BLaER1 treated with 17β-estradiol and CSF1 and Interleukin-3, amounts not matched to agents 10 nM and 100 nM (cell line): ENCODE measurements at regions not wholly inside any gene's neighbourhood (a gene's known extent, or its start where the extent isn't known, plus 50 kb on each side); places are given as distances from the start of the nearest gene placed in this dataset.

Source experiments
- H3K27ac ChIP-seq, 11 experiments: shearing (Covaris generic); formaldehyde crosslinking; 2 replicates each; pipeline ENCODE4 v1.8.1; 2022
- H3K27me3 ChIP-seq, 11 experiments: shearing (Covaris generic); formaldehyde crosslinking; 2 replicates each; pipeline ENCODE4 v1.8.1; 2022
- H3K36me3 ChIP-seq, 11 experiments: shearing (Covaris generic); formaldehyde crosslinking; 2 replicates each; pipeline ENCODE4 v1.8.1; 2022
- H3K4me1 ChIP-seq, 10 experiments: shearing (Covaris generic); formaldehyde crosslinking; 2 replicates each; pipeline ENCODE4 v1.8.1; 2022
- H3K4me2 ChIP-seq, 11 experiments: shearing (Covaris generic); formaldehyde crosslinking; 2 replicates each; pipeline ENCODE4 v1.8.1; 2022
- H3K4me3 ChIP-seq, 10 experiments: shearing (Covaris generic); formaldehyde crosslinking; 2 replicates each; pipeline ENCODE4 v1.8.1; 2022
- H3K9ac ChIP-seq, 11 experiments: shearing (Covaris generic); formaldehyde crosslinking; 2 replicates each; pipeline ENCODE4 v1.8.1; 2022
- H3K9me3 ChIP-seq, 11 experiments: shearing (Covaris generic); formaldehyde crosslinking; replicated peaks in 1 of 11; 2 replicates each; pipeline ENCODE4 v1.8.1; 2022
- H4K20me1 ChIP-seq, 11 experiments: shearing (Covaris generic); formaldehyde crosslinking; 2 replicates each; pipeline ENCODE4 v1.8.1; 2022
- Cebpa-rat ChIP-seq, 11 experiments: shearing (Covaris generic); IDR thresholded peaks; 2 replicates each; pipeline ENCODE4 v1.8.1; 2022

DNA sequence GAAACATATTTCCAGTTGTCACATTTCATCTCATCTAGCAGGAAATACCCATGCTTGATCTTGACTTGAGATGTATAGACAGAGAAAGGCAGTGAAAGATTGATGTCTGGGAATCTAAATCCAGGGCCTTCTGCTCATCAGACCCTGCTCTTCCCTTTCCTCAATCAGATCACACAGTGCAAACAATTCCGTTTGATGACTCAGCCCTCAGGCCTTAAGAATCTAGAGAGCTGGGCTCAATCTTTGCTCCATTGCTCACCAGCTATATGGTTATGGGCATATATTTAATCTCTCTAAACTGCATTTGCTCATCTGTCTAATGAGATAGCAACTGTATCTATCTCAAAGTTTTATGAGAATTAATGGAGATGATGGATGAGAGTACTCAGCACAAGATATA lies 201.8 kb upstream of the CCDC196 start:
- H4K20me1 ChIP-seq, result no peaks in the 10 kb centered on the region
- no peak overlapping the region for H3K4me3 ChIP-seq
- H3K36me3 ChIP-seq, result no peaks in the 10 kb centered on the region
- no peaks in the 10 kb centered on the region for H3K27me3 ChIP-seq
- H3K4me1 ChIP-seq, result no peaks in the 10 kb centered on the region
- H3K9me3 ChIP-seq, result peaks cover 0 to 11% (median 0%) of the 10 kb centered on the region in 11 experiments; a peak in 7 of 22 replicates
- H3K9ac ChIP-seq, result no peak overlapping the region
- no peak overlapping the region for H3K4me2 ChIP-seq
- no peak overlapping the region for H3K27ac ChIP-seq
- no peak for TF ChIP-seq Cebpa-rat (IDR thresholded peaks at IDR 0.05)

DNA sequence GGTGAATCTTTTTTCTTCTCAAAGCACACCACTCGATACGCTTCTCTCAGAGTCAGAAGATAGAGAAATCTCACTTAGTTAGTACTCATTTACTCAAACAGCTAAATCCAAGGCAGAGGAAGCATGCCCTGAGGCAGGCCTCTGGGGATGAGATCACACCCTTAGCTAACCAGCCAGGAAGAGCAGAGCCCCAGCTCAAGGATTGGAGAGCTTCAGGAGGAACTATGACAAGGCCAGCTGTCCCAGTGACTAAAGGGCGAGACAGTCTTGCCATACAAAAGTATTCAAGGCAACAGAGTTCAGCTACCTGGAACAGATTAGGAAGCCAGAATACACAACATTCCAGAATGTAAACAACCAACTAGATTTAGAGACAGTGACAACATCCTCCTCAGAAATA lies 197.7 kb upstream of the CCDC196 start:
- H3K9ac ChIP-seq, result no peak overlapping the region
- no peaks in the 10 kb centered on the region for H4K20me1 ChIP-seq
- no peaks in the 10 kb centered on the region for H3K27me3 ChIP-seq
- H3K9me3 ChIP-seq, result peaks cover 0 to 11% (median 0%) of the 10 kb centered on the region in 11 experiments; a peak in 6 of 22 replicates
- no peak overlapping the region for H3K4me2 ChIP-seq
- H3K4me3 ChIP-seq, result no peak overlapping the region
- no peak for TF ChIP-seq Cebpa-rat (IDR thresholded peaks at IDR 0.05)
- H3K27ac ChIP-seq, result no peak overlapping the region
- H3K4me1 ChIP-seq, result 0 out of 20 replicates have a peak, but pooled peaks cover 0 to 2% (median 0%) of the 10 kb centered on the region in 10 experiments
- no peaks in the 10 kb centered on the region for H3K36me3 ChIP-seq

DNA sequence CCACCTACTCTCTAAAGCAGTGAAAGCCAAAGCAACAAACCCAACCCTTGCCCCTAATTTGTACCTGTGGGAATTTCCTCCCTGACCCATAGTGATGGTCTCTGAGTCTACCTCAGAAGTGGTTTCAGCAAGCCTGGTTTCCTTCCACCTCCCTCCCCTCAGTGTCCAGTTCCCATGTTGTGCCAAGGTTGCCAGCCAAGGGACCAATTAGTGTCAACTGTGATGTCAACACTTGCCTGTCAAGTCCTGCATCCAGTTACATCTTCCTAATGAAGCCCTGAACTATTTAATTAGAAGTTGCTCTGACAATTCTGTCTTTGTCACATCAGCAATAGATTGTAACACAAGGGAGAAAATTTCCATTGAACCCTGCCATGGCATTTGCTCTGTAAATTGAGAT lies 194.4 kb upstream of the CCDC196 start:
- Histone ChIP-seq H3K9ac (no peak overlapping the region), H3K27me3 (no peaks in the 10 kb centered on the region), H3K4me1 (0 out of 20 replicates have a peak, but pooled peaks cover 0 to 4% (median 0%) of the 10 kb centered on the region in 10 experiments), H3K27ac (no peak overlapping the region), H3K9me3 (peaks cover 0 to 11% (median 0%) of the 10 kb centered on the region in 11 experiments; a peak in 6 of 22 replicates), H3K4me3 (no peak overlapping the region), H4K20me1 (no peaks in the 10 kb centered on the region), H3K4me2 (no peak overlapping the region), H3K36me3 (no peaks in the 10 kb centered on the region)
- TF ChIP-seq Cebpa-rat (IDR thresholded peaks at IDR 0.05), result no peak

DNA sequence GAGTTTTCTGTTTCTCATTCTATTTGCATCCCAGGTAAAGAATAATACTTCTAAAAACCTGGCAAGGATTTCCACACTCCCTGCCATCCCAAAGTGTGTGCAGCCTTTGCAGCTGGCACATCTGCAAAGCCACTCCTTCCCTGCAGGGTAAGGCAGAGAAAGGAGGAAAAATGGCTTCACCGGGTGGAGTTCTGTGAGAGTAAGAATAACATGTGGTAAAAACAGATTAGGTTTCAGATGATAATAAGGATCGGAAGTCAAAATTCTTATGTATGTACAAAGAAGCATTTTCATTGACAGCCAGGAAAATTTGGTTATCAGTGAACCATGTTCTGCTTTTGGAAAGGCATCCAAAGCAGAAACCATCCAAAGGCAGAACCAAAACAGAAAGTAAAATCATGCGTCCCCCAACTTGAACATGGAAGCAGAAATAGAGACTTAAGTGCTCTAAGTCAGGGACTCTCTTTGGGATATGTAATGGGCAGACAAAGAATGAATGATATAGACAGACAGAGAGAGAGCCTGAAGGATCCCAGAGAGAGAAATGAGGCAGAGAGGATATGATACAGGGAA lies 192.6 kb upstream of the CCDC196 start:
- H3K27ac ChIP-seq, result no peak overlapping the region
- no peak overlapping the region for H3K4me3 ChIP-seq
- no peaks in the 10 kb centered on the region for H3K27me3 ChIP-seq
- no peak for TF ChIP-seq Cebpa-rat (IDR thresholded peaks at IDR 0.05)
- H3K9ac ChIP-seq, result no peak overlapping the region
- H4K20me1 ChIP-seq, result no peaks in the 10 kb centered on the region
- H3K4me1 ChIP-seq, result 0 out of 20 replicates have a peak, but pooled peaks cover 0 to 4% (median 0%) of the 10 kb centered on the region in 10 experiments
- H3K36me3 ChIP-seq, result no peaks in the 10 kb centered on the region
- peak overlapping the region in 3 of 11 experiments; percentile 20 to 28 (median 25); a peak in 2 of 22 replicates for H3K4me2 ChIP-seq
- peaks cover 0 to 5% (median 0%) of the 10 kb centered on the region in 11 experiments; a peak in 5 of 22 replicates for H3K9me3 ChIP-seq

DNA sequence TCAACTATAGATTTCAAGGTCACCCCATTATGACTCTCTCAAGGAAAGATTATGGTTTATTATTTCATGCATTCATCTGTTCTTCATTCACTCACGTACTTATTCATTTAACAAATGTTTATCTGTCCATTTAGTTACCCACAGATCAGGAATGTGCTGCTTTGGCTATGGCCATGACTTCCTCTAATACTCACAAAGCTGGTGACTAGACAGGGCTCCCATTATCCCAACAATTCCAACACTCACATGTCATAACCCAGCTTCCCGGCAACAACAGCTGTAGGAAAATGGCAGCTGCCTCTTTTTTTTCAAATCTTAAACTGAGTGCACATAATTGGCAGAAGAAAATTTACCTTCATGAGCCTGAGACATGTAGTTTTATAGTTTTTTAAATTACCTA lies 190.8 kb upstream of the CCDC196 start:
- Histone ChIP-seq H4K20me1 (no peaks in the 10 kb centered on the region), H3K4me1 (0 out of 20 replicates have a peak, but pooled peaks cover 0 to 4% (median 0%) of the 10 kb centered on the region in 10 experiments), H3K27me3 (no peaks in the 10 kb centered on the region), H3K9me3 (0 out of 22 replicates have a peak, but pooled peaks cover 0 to 8% (median 0%) of the 10 kb centered on the region in 11 experiments), H3K4me3 (no peak overlapping the region), H3K9ac (no peak overlapping the region), H3K27ac (no peak overlapping the region), H3K4me2 (no peak overlapping the region), H3K36me3 (no peaks in the 10 kb centered on the region)
- TF ChIP-seq Cebpa-rat (IDR thresholded peaks at IDR 0.05), result no peak

DNA sequence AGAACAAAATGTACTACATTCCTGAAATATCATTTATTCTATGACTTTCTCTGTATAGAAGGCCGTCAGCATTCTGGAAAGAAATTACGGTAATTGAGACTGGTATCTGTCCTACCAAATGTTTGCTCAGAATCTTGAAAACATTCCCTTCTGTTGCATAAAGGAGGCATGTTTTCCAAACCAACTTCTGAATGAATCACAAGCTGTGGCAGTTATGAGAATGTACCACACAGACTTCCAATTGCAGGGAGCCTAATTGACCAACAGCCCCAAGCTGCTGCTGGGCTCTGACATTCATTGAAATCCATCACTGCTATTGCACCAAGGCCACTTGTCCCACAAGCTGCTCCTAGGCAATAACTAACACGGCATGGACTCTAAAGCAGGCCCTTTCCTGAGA lies 185.3 kb upstream of the CCDC196 start:
- no peak for TF ChIP-seq Cebpa-rat (IDR thresholded peaks at IDR 0.05)

DNA sequence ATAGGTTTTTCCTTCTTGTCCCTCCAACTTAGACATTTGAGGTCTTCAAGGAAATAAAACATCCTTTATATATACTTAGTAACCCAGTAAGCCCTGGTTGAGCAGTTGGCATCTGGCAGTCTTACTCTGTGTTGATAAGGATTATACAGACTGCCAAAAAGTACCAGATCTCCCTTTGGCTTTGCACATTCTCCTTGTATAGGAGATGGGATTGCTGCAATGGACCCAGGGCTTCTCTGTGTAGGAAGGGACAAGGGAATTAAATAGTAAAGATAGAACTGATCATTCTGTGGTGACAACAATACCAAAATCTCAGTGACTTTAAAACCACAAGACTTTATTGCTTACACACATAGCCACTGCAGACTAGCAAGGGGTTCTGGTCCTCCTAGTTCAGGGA lies 180.1 kb upstream of the CCDC196 start:
- no peak for TF ChIP-seq Cebpa-rat (IDR thresholded peaks at IDR 0.05)
- no peaks in the 10 kb centered on the region for H4K20me1 ChIP-seq

More for the DNA sequence above, 185.3 kb upstream of the CCDC196 start:
- no peaks in the 10 kb centered on the region for H3K4me1 ChIP-seq
- peaks cover 0 to 15% (median 0%) of the 10 kb centered on the region in 11 experiments; a peak in 4 of 22 replicates for H3K9me3 ChIP-seq
- H3K4me3 ChIP-seq, result no peak overlapping the region
- H3K4me2 ChIP-seq, result no peak overlapping the region
- H3K36me3 ChIP-seq, result no peaks in the 10 kb centered on the region
- no peaks in the 10 kb centered on the region for H4K20me1 ChIP-seq
- no peak overlapping the region for H3K9ac ChIP-seq
- H3K27me3 ChIP-seq, result no peaks in the 10 kb centered on the region
- H3K27ac ChIP-seq, result no peak overlapping the region

DNA sequence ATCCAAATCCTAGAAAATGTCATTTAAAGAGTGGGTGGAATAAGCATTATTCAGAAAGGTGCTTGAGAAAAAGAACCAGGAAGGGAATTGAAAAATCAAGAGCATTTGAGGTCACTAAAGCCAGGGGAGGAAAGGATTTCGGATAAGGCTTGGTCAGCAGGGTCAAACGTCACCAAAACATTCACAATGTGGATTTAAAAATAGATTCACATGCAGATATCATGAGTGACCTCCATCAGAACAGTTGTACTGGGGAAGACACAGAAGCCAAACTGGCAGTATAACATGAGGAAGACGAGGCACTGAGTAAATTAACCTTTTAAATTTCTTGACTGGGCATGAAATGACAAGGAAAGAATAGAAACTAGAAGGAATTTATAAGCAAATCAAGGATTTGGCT lies 175.1 kb upstream of the CCDC196 start:
- H3K27me3 ChIP-seq, result no peaks in the 10 kb centered on the region
- H3K9ac ChIP-seq, result no peak overlapping the region
- peaks cover 0 to 25% (median 11%) of the 10 kb centered on the region in 11 experiments; a peak in 12 of 22 replicates for H3K9me3 ChIP-seq
- H3K4me3 ChIP-seq, result no peak overlapping the region
- no peak overlapping the region for H3K27ac ChIP-seq
- H3K36me3 ChIP-seq, result no peaks in the 10 kb centered on the region
- H4K20me1 ChIP-seq, result no peaks in the 10 kb centered on the region
- H3K4me1 ChIP-seq, result no peaks in the 10 kb centered on the region
- no peak for TF ChIP-seq Cebpa-rat (IDR thresholded peaks at IDR 0.05)
- no peak overlapping the region for H3K4me2 ChIP-seq

More for the DNA sequence above, 180.1 kb upstream of the CCDC196 start:
- no peak overlapping the region for H3K4me2 ChIP-seq
- peaks cover 0 to 26% (median 8%) of the 10 kb centered on the region in 11 experiments; a peak in 10 of 22 replicates for H3K9me3 ChIP-seq
- H3K27me3 ChIP-seq, result no peaks in the 10 kb centered on the region
- H3K27ac ChIP-seq, result no peak overlapping the region
- H3K9ac ChIP-seq, result no peak overlapping the region
- H3K4me1 ChIP-seq, result no peaks in the 10 kb centered on the region
- no peak overlapping the region for H3K4me3 ChIP-seq
- H3K36me3 ChIP-seq, result no peaks in the 10 kb centered on the region

DNA sequence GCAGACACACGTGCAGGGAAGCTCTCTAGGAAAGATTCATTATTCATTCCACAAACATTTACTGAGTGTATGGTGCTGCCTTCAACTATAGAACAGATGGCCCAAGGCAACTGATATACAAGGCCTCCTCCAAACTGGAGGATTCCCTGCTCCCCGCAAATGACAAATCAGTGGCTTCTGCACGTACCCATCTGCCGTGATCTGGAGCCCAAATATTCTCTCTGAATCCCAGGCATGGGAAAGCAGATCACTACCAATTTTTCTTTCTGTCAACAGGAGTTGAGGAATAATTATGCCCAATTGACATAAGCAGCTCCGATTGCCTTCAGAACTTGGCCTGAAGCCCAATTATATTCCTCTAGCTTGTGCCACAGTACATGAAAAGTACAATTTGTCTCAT lies 174.2 kb upstream of the CCDC196 start:
- no peak for TF ChIP-seq Cebpa-rat (IDR thresholded peaks at IDR 0.05)
- no peaks in the 10 kb centered on the region for H3K36me3 ChIP-seq
- H3K9me3 ChIP-seq, result peaks cover 6 to 34% (median 20%) of the 10 kb centered on the region in 11 experiments
- no peaks in the 10 kb centered on the region for H3K4me1 ChIP-seq
- H3K9ac ChIP-seq, result no peak overlapping the region
- no peaks in the 10 kb centered on the region for H3K27me3 ChIP-seq
- H3K4me3 ChIP-seq, result no peak overlapping the region
- H3K4me2 ChIP-seq, result no peak overlapping the region
- H4K20me1 ChIP-seq, result no peaks in the 10 kb centered on the region
- no peak overlapping the region for H3K27ac ChIP-seq

DNA sequence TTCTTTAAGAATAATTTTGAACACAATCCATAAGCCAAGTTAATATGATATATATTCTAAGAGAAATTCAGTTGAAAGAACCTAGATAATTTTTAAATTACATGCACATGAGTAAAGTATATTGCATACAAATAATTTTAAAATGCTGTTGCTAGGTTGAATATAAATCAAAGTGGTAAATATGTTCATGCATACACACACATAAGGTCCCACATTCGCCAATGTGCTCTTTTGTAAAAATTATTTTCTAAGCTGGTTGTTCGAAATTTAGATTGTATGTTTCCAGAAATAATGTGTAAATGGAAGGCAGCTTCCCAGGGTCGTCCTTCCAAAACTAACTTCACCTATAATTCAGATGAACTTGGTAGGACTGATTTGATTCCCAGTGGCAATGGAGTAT lies 173.7 kb upstream of the CCDC196 start:
- Histone ChIP-seq H3K4me3 (no peak overlapping the region), H3K27me3 (no peaks in the 10 kb centered on the region), H3K36me3 (no peaks in the 10 kb centered on the region), H3K9me3 (peaks cover 10 to 38% (median 25%) of the 10 kb centered on the region in 11 experiments), H3K4me1 (no peaks in the 10 kb centered on the region), H3K27ac (no peak overlapping the region), H3K4me2 (no peak overlapping the region), H3K9ac (no peak overlapping the region), H4K20me1 (no peaks in the 10 kb centered on the region)
- TF ChIP-seq Cebpa-rat (IDR thresholded peaks at IDR 0.05), result no peak
